HEK293T (cell line): ENCODE measurements at regions not wholly inside any gene's neighbourhood (a gene's known extent, or its start where the extent isn't known, plus 50 kb on each side); places are given as distances from the start of the nearest gene placed in this dataset.

Source experiments
- CTCF ChIA-PET: fragments of 350-600 bp; formaldehyde crosslinking; extraction: SDS; loops from one replicate; lab custom pipeline; 2021; ENCODE audit warnings: antibody characterized with exemption, inconsistent platforms; lab: Yijun Ruan, JAX
- POLR2A ChIA-PET: fragments of 350-600 bp; formaldehyde crosslinking; extraction: SDS; loops from one replicate; lab custom pipeline; 2020; ENCODE audit warnings: antibody characterized with exemption, inconsistent platforms; lab: Yijun Ruan, JAX
- DNase-seq: peaks from one replicate; pipeline ENCODE4 v3.0.0; 2012; ENCODE audit warnings: mixed read lengths; ENCODE audit errors: extremely low spot score
- ARNT ChIP-seq: fragments of 450-650 bp; IDR thresholded peaks from 2 replicates; pipeline ENCODE4 v1.6.1; 2017; ENCODE audit warnings: mild to moderate bottlenecking
- BHLHE40 ChIP-seq: fragments of 450-650 bp; IDR thresholded peaks from 2 replicates; pipeline ENCODE4 v1.6.1; 2016; ENCODE audit warnings: mild to moderate bottlenecking, moderate library complexity, borderline replicate concordance
- CTBP1 ChIP-seq: fragments of 450-650 bp; IDR thresholded peaks from 2 replicates; pipeline ENCODE4 v1.6.1; 2016; ENCODE audit warnings: borderline replicate concordance
- ELF4 ChIP-seq: fragments of 450-650 bp; IDR thresholded peaks from 2 replicates; pipeline ENCODE4 v1.6.1; 2017; ENCODE audit warnings: antibody characterized with exemption
- FOXA1 ChIP-seq: fragments of 450-650 bp; IDR thresholded peaks from 2 replicates; pipeline ENCODE4 v1.6.1; 2016; ENCODE audit warnings: mild to moderate bottlenecking
- FOXK2 ChIP-seq: fragments of 450-650 bp; IDR thresholded peaks from 2 replicates; pipeline ENCODE4 v1.6.1; 2016; ENCODE audit warnings: mild to moderate bottlenecking
- FOXM1 ChIP-seq: fragments of 450-650 bp; IDR thresholded peaks from 2 replicates; pipeline ENCODE4 v1.6.1; 2017; ENCODE audit warnings: mild to moderate bottlenecking, borderline replicate concordance
- HDGF ChIP-seq: fragments of 450-650 bp; IDR thresholded peaks from 2 replicates; pipeline ENCODE4 v1.6.1; 2017; ENCODE audit warnings: antibody characterized with exemption, borderline replicate concordance
- L3MBTL2 ChIP-seq: fragments of 450-650 bp; conservative IDR thresholded peaks from 2 replicates; pipeline ENCODE4 v1.6.1; 2016; ENCODE audit warnings: mild to moderate bottlenecking
- LEF1 ChIP-seq: fragments of 450-650 bp; IDR thresholded peaks from 2 replicates; pipeline ENCODE4 v1.6.1; 2017; ENCODE audit warnings: mild to moderate bottlenecking, borderline replicate concordance
- NFRKB ChIP-seq: fragments of 450-650 bp; IDR thresholded peaks from 2 replicates; pipeline ENCODE4 v1.6.1; 2016; ENCODE audit warnings: mild to moderate bottlenecking, moderate library complexity
- PKNOX1 ChIP-seq: fragments of 450-650 bp; IDR thresholded peaks from 2 replicates; pipeline ENCODE4 v1.6.1; 2016
- SP1 ChIP-seq: fragments of 450-650 bp; IDR thresholded peaks from 2 replicates; pipeline ENCODE4 v1.6.1; 2017
- SUZ12 ChIP-seq: fragments of 450-650 bp; IDR thresholded peaks from 2 replicates; pipeline ENCODE4 v1.6.1; 2016; ENCODE audit warnings: mild to moderate bottlenecking
- TARDBP ChIP-seq: fragments of 450-650 bp; IDR thresholded peaks from 2 replicates; pipeline ENCODE4 v1.6.1; 2016
- ZNF384 ChIP-seq: fragments of 450-650 bp; IDR thresholded peaks from 2 replicates; pipeline ENCODE4 v1.6.1; 2016

- TF ChIP-seq FOXM1 (no peak), LEF1 (no peak), FOXK2 (no peak), SUZ12 (no peak), SP1 (no peak), ARNT (no peak), FOXA1 (no peak), PKNOX1 (no peak)
- POLR2A ChIA-PET: no interaction called here
- CTCF ChIA-PET: no interaction called here
- no peak for DNase-seq
Measured at GRCh38 chr18:66757946-66758345, 154.1 kb upstream of the CDH19 start.

GRCh38 chr18:66754335-66754734 is 150.4 kb upstream of the CDH19 start:
- TF ChIP-seq SUZ12 (no peak), HDGF (no peak), ARNT (no peak), PKNOX1 (no peak), L3MBTL2 (no peak), BHLHE40 (no peak), ZNF384 (no peak), FOXK2 (no peak), CTBP1 (no peak), ELF4 (no peak), FOXM1 (no peak), FOXA1 (no peak), NFRKB (no peak), LEF1 (no peak), SP1 (no peak), TARDBP (no peak)
- POLR2A ChIA-PET: no interaction called here
- no peak for DNase-seq
- CTCF ChIA-PET: no interaction called here

GRCh38 chr18:66752733-66753132 is 148.8 kb upstream of the CDH19 start:
- POLR2A ChIA-PET: no interaction called here
- DNase-seq: no peak
- CTCF ChIA-PET: no interaction called here
- TF ChIP-seq ZNF384: no peak
- no peak for TF ChIP-seq TARDBP
- no peak for TF ChIP-seq PKNOX1
- no peak for TF ChIP-seq SUZ12
- TF ChIP-seq NFRKB: no peak
- no peak for TF ChIP-seq ARNT
- TF ChIP-seq LEF1: no peak
- TF ChIP-seq FOXM1: no peak
- TF ChIP-seq FOXA1: no peak
- TF ChIP-seq L3MBTL2: no peak
- TF ChIP-seq ELF4: no peak
- TF ChIP-seq HDGF: no peak

GRCh38 chr18:66749481-66750035 is 145.7 kb upstream of the CDH19 start:
- no peak for DNase-seq
- ChIA-PET POLR2A (no interaction called here), CTCF (no interaction called here)
- TF ChIP-seq SUZ12: no peak
- no peak for TF ChIP-seq CTBP1
- TF ChIP-seq ZNF384: no peak
- TF ChIP-seq HDGF: no peak
- TF ChIP-seq NFRKB: no peak
- no peak for TF ChIP-seq BHLHE40
- no peak for TF ChIP-seq ARNT
- no peak for TF ChIP-seq LEF1
- no peak for TF ChIP-seq FOXM1
- no peak for TF ChIP-seq FOXK2
- TF ChIP-seq SP1: no peak
- no peak for TF ChIP-seq TARDBP
- TF ChIP-seq PKNOX1: no peak
- no peak for TF ChIP-seq L3MBTL2
- no peak for TF ChIP-seq FOXA1
- TF ChIP-seq ELF4: no peak

GRCh38 chr18:66749030-66749429 is 145.1 kb upstream of the CDH19 start:
- POLR2A ChIA-PET: no interaction called here
- TF ChIP-seq FOXA1 (no peak), NFRKB (no peak), ELF4 (no peak), SUZ12 (no peak), PKNOX1 (no peak), LEF1 (no peak), HDGF (no peak), ARNT (no peak), FOXK2 (no peak), ZNF384 (no peak), BHLHE40 (no peak), FOXM1 (no peak), CTBP1 (no peak), L3MBTL2 (no peak), TARDBP (no peak), SP1 (no peak)
- DNase-seq: no peak
- CTCF ChIA-PET: no interaction called here
